Left ventricle myocardium superior (tissue), 1 donor: ENCODE measurements at regions not wholly inside any gene's neighbourhood (a gene's known extent, or its start where the extent isn't known, plus 50 kb on each side); places are given as distances from the start of the nearest gene placed in this dataset.
"Not testable (repeated sequence)": the region's sequence is repeated elsewhere in the genome, so short reads cannot be mapped to it uniquely, and the experiment has no call there.

ENCODE experiments used
- ATAC-seq: fragments of 200-7000 bp; cut with Tn5 transposase; one replicate; pipeline ENCODE4 v1.9.1; 2020; ENCODE audit warnings: mild to moderate bottlenecking, moderate library complexity
- DNase-seq: peaks from one replicate; pipeline ENCODE4 v3.0.0-alpha.2; 2020
- intact Hi-C: fragments of 100-400 bp; cut with micrococcal nuclease; formaldehyde crosslinking; loops from one replicate; pipeline ENCODE4 v1.11.0; 2022
- donor health status: DM: no; HTN: yes; CAD: no; lungs with severe emphysema.

DNA sequence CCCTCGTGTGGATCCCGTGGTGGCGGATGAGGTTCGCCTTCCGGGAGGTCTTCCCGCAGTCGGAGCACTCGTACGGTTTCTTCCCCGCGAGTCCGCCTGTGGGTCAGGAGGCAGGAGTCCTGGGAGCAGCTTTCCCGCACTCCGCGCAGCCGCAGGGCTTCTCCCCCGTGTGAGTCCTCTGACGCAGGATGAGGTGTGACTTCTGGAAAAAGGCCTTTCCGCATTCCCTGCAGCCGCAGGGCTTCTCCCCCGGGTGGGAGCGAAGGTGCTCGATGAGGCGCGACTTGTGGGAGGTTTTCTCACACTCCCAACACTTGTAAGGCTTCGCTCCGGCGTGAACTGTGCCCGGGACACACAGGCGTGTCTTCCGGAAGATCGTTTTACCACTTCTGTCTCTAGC is 68.8 kb upstream of the WIPI2 start:
- ATAC-seq, intact Hi-C loops, DNase-seq: not testable (repeated sequence)

- DNase-seq, intact Hi-C loops, ATAC-seq: not testable (repeated sequence)
Observed at GRCh38 chr7:5131238-5131637, 58.8 kb upstream of the WIPI2 start.

GRCh38 chr7:5132539-5132938 is 57.5 kb upstream of the WIPI2 start:
- no peak for DNase-seq
- ATAC-seq = no peak
- intact Hi-C loops = no loop called here

GRCh38 chr7:5139998-5140397 is 50.0 kb upstream of the WIPI2 start:
- peak; percentile 37 for DNase-seq
- ATAC-seq = peak; percentile 35
- intact Hi-C loops = no loop called here
